Astrocyte of the spinal cord (primary cell): ENCODE measurements at regions not wholly inside any gene's neighbourhood (a gene's known extent, or its start where the extent isn't known, plus 50 kb on each side); places are given as distances from the start of the nearest gene placed in this dataset.
A peak's percentile ranks its signal among the peaks of the same experiment; 100 is the strongest.
"Not testable (repeated sequence)": the region's sequence is repeated elsewhere in the genome, so short reads cannot be mapped to it uniquely, and the experiment has no call there.

Experiments
- DNase-seq: peaks from one replicate; pipeline ENCODE4 v3.0.0; 2011; ENCODE audit warnings: low read depth, low spot score
- H3K4me3 ChIP-seq: 2 replicates; pipeline ENCODE4 v1.5.1; 2011; ENCODE audit warnings: low read depth, mild to moderate bottlenecking, low read length, moderate library complexity
- in situ Hi-C: cut with HindIII; loops from 2 replicates; pipeline ENCODE4 v1.10.0; 2017; ENCODE audit warnings: low sequenced_read_pairs
- TF ChIP-seq, protein P1 (sequence below): IDR thresholded peaks from 2 replicates; pipeline ENCODE4 v1.5.1; 2012; ENCODE audit warnings: low read depth, mild to moderate bottlenecking, low read length, inconsistent platforms

DNA sequence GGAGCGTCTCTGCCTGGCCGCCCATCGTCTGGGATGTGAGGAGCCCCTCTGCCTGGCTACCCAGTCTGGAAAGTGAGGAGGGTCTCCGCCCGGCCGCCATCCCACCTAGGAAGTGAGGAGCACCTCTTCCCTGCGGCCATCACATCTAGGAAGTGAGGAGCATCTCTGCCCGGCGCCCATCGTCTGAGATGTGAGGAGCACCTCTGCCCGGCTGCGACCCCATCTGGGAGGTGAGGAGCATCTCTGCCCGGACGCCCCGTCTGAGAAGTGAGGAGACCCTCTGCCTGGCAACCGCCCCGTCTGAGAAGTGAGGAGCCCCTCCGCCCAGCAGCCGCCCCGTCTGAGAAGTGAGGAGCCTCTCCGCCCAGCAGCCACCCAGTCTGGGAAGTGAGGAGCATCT is 84.5 kb downstream of the IDS start:
- in situ Hi-C loops, DNase-seq, H3K4me3 ChIP-seq: not testable (repeated sequence)

- in situ Hi-C loops = no loop called here
- TF ChIP-seq, protein P1, sequence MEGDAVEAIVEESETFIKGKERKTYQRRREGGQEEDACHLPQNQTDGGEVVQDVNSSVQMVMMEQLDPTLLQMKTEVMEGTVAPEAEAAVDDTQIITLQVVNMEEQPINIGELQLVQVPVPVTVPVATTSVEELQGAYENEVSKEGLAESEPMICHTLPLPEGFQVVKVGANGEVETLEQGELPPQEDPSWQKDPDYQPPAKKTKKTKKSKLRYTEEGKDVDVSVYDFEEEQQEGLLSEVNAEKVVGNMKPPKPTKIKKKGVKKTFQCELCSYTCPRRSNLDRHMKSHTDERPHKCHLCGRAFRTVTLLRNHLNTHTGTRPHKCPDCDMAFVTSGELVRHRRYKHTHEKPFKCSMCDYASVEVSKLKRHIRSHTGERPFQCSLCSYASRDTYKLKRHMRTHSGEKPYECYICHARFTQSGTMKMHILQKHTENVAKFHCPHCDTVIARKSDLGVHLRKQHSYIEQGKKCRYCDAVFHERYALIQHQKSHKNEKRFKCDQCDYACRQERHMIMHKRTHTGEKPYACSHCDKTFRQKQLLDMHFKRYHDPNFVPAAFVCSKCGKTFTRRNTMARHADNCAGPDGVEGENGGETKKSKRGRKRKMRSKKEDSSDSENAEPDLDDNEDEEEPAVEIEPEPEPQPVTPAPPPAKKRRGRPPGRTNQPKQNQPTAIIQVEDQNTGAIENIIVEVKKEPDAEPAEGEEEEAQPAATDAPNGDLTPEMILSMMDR = no peak
- H3K4me3 ChIP-seq = no peak overlapping the region
- no peak for DNase-seq
Observed at GRCh38 chrX:149398027-149398426, 107.1 kb downstream of the IDS start.

- DNase-seq = no peak
- TF ChIP-seq, protein P1 = no peak
- H3K4me3 ChIP-seq = no peak overlapping the region
- in situ Hi-C loops = no loop called here
Observed at GRCh38 chrX:149392921-149393320, 112.2 kb downstream of the IDS start.

- in situ Hi-C loops = no loop called here
- no peak for DNase-seq
- no peak overlapping the region for H3K4me3 ChIP-seq
- TF ChIP-seq, protein P1 = no peak
Observed at GRCh38 chrX:149383852-149384251, 121.3 kb downstream of the IDS start.

GRCh38 chrX:149374751-149375150 is 130.4 kb downstream of the IDS start:
- H3K4me3 ChIP-seq = no peak overlapping the region
- peak; percentile 56 for DNase-seq
- TF ChIP-seq, protein P1 = no peak
- in situ Hi-C loops = no loop called here

- in situ Hi-C loops = no loop called here
- H3K4me3 ChIP-seq = no peak overlapping the region
- no peak for DNase-seq
- TF ChIP-seq, protein P1 = no peak
Observed at GRCh38 chrX:149372866-149373265, 132.2 kb downstream of the IDS start.

DNA sequence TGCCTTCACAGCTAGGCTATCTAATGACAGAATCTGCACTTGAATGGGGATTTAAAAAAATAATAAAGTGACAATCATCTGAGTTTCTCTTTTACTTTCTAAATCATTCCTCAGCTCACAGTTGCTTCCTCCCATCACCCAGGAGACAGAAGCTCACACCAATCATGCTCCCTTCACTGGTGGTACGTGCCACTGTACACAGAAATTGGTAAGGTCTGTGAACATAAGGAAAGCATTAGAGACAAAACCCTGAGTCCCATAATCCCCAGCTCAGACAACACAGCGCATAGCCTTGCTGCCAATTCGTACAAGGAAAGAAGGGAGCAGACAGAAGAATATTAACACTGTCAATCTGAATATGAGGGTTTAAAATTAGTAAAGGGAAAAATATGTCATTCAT is 133.1 kb downstream of the IDS start:
- H3K4me3 ChIP-seq = no peak overlapping the region
- in situ Hi-C loops = no loop called here
- TF ChIP-seq, protein P1 = no peak
- DNase-seq = no peak
